ENCODE measurements at regions not wholly inside any gene's neighbourhood (a gene's known extent, or its start where the extent isn't known, plus 50 kb on each side); places are given as distances from the start of the nearest gene placed in this dataset.

DNA sequence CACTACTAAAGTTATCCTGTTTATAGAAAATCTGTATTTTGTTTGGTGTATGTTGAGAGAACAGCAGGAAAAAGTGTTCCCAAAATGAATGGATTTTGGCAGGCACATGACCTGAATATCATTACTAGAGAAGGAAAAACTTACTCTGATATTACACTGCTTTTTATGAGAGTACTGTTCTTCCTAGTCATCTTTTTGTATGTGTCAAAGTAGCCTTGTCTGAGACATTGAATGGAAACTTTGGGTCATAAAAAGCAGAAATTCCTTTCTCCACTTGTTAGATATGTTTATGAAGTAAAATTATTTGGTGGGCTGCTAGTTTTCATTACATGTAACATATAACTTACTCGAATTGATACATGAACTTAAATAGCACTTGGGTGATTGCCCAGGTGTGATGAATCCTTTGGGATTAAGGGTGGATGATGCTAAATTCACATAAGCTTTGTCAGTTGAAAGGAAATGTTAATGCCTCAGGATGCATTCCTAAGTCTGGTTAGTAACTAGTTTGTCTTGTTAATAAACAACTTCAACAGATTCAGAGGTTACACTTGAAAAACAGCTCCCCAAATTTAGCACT is 206.7 kb downstream of the CENPW start:
- intact Hi-C loops (cut with DNase I) = no loop called here
- Histone ChIP-seq H3K27me3 (no peaks in the 10 kb centered on the region), H3K4me3 (no peak overlapping the region), H3K27ac (no peak overlapping the region), H3K9me3 (no peaks in the 10 kb centered on the region), H3K36me3 (no peaks in the 10 kb centered on the region), H3K4me1 (ENCODE audit: insufficient read depth) (no peaks in the 10 kb centered on the region)
- no peak for DNase-seq
- TF ChIP-seq, protein P1, sequence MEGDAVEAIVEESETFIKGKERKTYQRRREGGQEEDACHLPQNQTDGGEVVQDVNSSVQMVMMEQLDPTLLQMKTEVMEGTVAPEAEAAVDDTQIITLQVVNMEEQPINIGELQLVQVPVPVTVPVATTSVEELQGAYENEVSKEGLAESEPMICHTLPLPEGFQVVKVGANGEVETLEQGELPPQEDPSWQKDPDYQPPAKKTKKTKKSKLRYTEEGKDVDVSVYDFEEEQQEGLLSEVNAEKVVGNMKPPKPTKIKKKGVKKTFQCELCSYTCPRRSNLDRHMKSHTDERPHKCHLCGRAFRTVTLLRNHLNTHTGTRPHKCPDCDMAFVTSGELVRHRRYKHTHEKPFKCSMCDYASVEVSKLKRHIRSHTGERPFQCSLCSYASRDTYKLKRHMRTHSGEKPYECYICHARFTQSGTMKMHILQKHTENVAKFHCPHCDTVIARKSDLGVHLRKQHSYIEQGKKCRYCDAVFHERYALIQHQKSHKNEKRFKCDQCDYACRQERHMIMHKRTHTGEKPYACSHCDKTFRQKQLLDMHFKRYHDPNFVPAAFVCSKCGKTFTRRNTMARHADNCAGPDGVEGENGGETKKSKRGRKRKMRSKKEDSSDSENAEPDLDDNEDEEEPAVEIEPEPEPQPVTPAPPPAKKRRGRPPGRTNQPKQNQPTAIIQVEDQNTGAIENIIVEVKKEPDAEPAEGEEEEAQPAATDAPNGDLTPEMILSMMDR (IDR thresholded peaks at IDR 0.05) = no peak
- TF ChIP-seq POLR2A (IDR thresholded peaks at IDR 0.05) (no peak), EP300 (IDR thresholded peaks at IDR 0.05) (no peak)
- WGBS, 3 donors = 36 to 54% (median 38%) methylated on average over 1 of the region's 1 CpG

DNA sequence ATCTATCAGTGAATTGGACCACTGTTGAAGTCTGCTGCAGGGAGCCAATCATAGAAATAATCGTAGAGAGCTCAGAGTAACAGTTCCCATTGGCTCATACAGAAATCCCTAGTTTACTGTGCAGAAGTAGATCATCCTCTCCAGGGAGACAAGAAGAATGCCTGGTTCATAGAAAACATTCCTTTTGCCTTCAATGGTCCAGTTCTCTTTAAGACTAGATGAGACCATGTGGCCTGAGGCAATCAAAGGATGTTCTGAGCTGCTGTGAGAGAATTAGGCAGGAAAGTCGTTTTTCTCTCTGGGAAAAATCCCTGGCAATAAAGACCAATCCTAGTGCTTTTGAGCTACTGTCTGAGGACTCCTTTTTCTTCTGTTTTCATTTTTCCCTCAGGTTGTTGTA is 208.4 kb downstream of the CENPW start:
- WGBS, 3 donors = 66 to 74% (median 70%) methylated on average over 2 of the region's 2 CpGs
- H3K36me3 ChIP-seq = no peaks in the 10 kb centered on the region
- no peak for DNase-seq
- TF ChIP-seq POLR2A (IDR thresholded peaks at IDR 0.05) = no peak
- H3K4me1 ChIP-seq (ENCODE audit: insufficient read depth) = no peaks in the 10 kb centered on the region
- no peaks in the 10 kb centered on the region for H3K9me3 ChIP-seq
- no peak overlapping the region for H3K4me3 ChIP-seq
- no peak overlapping the region for H3K27ac ChIP-seq
- H3K27me3 ChIP-seq = no peaks in the 10 kb centered on the region
- intact Hi-C loops (cut with DNase I) = no loop called here

DNA sequence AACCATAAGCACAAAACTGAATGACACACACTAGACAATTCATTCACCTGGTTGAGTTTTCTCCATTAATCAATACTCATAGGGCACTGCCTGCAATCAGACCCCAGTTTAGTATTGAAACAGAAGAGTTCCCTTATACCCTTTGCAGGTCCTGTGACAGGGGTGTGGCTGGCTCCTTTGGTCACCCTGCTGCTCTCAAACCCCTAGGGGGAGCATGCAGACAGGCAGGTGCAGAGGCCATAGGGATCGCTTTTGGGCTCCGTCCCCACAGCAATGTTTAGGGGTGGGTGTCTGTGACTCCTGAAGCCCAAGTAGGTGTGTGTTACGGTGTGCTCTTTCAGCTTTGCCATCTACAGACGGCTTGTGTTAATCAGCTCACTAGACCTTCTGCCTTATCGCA is 210.4 kb downstream of the CENPW start:
- DNase-seq = no peak
- no peaks in the 10 kb centered on the region for H3K9me3 ChIP-seq
- no peak overlapping the region for H3K4me3 ChIP-seq
- H3K36me3 ChIP-seq = no peaks in the 10 kb centered on the region
- H3K27ac ChIP-seq = no peak overlapping the region
- intact Hi-C loops (cut with DNase I) = no loop called here
- WGBS, 3 donors = 93 to 97% (median 97%) methylated on average over 5 of the region's 5 CpGs
- no peaks in the 10 kb centered on the region for H3K27me3 ChIP-seq
- H3K4me1 ChIP-seq (ENCODE audit: insufficient read depth) = no peaks in the 10 kb centered on the region
- TF ChIP-seq EP300 (IDR thresholded peaks at IDR 0.05) = no peak
- TF ChIP-seq POLR2A (IDR thresholded peaks at IDR 0.05) = no peak
- TF ChIP-seq, protein P1 (IDR thresholded peaks at IDR 0.05) = no peak

DNA sequence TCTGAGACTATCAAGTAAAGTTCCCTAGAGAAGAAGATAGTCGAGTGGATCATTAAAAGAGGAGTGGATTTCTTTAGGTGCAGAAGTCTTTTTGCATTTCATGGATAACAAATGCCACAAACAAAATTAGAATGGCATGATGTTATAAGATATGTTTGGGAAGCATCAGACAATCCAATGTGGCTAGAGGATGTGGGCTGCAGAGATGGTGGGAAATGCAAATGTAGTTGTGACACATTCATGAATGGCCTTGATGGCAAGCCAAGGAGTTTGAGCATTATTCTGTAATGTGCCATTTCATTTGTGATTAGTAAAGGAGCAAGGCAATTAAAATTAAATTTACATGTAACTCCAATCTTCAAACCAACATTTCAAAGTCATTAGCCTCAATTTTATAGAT is 211.9 kb downstream of the CENPW start:
- no peak overlapping the region for H3K4me3 ChIP-seq

DNA sequence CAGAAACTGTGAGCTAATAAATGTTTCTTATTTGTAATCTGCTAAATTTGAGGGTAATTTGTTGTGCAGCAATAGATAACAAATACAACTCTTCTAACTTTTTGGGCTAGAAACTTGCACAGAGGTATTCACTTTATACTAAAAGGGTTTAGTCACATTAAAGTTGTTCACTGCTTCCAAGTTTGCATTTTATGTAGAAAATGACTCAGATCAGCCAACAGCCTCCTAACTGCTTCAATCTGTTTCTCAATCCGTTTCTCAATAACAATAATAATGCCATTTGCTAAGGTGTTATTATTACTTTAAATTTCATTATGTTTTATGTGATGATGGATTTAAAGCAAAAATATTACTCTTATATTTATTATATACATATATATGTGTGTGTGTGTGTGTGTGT is 213.9 kb downstream of the CENPW start:
- Histone ChIP-seq H3K4me3 (no peak overlapping the region), H3K27ac (no peak overlapping the region), H3K4me1 (ENCODE audit: insufficient read depth) (no peaks in the 10 kb centered on the region), H3K9me3 (no peaks in the 10 kb centered on the region), H3K36me3 (no peaks in the 10 kb centered on the region), H3K27me3 (no peaks in the 10 kb centered on the region)
- DNase-seq = no peak
- TF ChIP-seq, protein P1 (IDR thresholded peaks at IDR 0.05) = no peak
- no peak for TF ChIP-seq EP300 (IDR thresholded peaks at IDR 0.05)
- no peak for TF ChIP-seq POLR2A (IDR thresholded peaks at IDR 0.05)
- intact Hi-C loops (cut with DNase I) = no loop called here
- WGBS, 3 donors = 59 to 73% (median 66%) methylated on average over 1 of the region's 1 CpG

More for the DNA sequence above, 211.9 kb downstream of the CENPW start:
- DNase-seq = no peak
- Histone ChIP-seq H3K9me3 (no peaks in the 10 kb centered on the region), H3K36me3 (no peaks in the 10 kb centered on the region), H3K27ac (no peak overlapping the region), H3K4me1 (ENCODE audit: insufficient read depth) (no peaks in the 10 kb centered on the region), H3K27me3 (no peaks in the 10 kb centered on the region)
- WGBS, 3 donors = 73 to 80% (median 74%) methylated on average over 1 of the region's 1 CpG
- intact Hi-C loops (cut with DNase I) = no loop called here
- TF ChIP-seq, protein P1 (IDR thresholded peaks at IDR 0.05) = no peak
- TF ChIP-seq EP300 (IDR thresholded peaks at IDR 0.05) = no peak
- no peak for TF ChIP-seq POLR2A (IDR thresholded peaks at IDR 0.05)
